Central memory CD8-positive, alpha-beta T cell (primary cell): ENCODE measurements at regions not wholly inside any gene's neighbourhood (a gene's known extent, or its start where the extent isn't known, plus 50 kb on each side); places are given as distances from the start of the nearest gene placed in this dataset.

Experiments
- ATAC-seq: fragments of 150-1000 bp; cut with Tn5 transposase; replicated peaks from 2 replicates; pipeline ENCODE4 v1.10.0; 2022; ENCODE audit warnings: mild to moderate bottlenecking, moderate FRiP score, moderate number of reproducible peaks; ENCODE audit not compliant: poor library complexity, severe bottlenecking; ENCODE audit errors: extremely low read depth
- DNase-seq, 2 donors: peaks; one replicate each; pipeline ENCODE4 v3.0.0; 2021; ENCODE audit warnings: low spot score in 2 of 2
- H3K27ac Mint-ChIP-seq: one replicate; pipeline ENCODE4 v1.8.0; 2022; ENCODE audit warnings: low read depth, mild to moderate bottlenecking, moderate library complexity, mixed read lengths
- H3K27me3 Mint-ChIP-seq: one replicate; pipeline ENCODE4 v1.8.0; 2022; ENCODE audit warnings: mixed read lengths
- H3K36me3 Mint-ChIP-seq: one replicate; pipeline ENCODE4 v1.8.0; 2022; ENCODE audit warnings: mild to moderate bottlenecking, moderate library complexity, mixed read lengths; ENCODE audit not compliant: insufficient read depth
- H3K4me1 Mint-ChIP-seq: one replicate; pipeline ENCODE4 v1.8.0; 2022; ENCODE audit warnings: mixed read lengths
- H3K4me3 Mint-ChIP-seq: one replicate; pipeline ENCODE4 v1.8.0; 2022; ENCODE audit warnings: mild to moderate bottlenecking, moderate library complexity, mixed read lengths
- H3K9me3 Mint-ChIP-seq: one replicate; pipeline ENCODE4 v1.8.0; 2022; ENCODE audit warnings: mixed read lengths

DNA sequence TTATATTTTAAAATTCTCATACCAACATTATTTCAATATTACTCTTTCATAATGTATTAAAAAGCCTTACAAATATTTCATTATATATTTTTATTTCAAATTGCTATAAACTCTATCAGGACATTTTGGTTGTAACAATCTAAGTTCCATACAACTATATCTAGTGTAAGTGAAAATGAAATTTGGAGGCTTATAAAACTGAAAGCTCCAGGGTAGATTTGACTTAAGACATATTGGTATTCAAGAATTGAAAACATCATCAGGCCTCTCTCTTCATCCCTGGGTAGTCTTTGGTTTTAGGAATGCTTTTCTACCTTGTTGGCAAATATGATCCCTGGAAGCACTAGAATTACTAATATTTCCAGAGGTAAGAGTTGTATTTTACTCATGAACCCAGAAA, 342.6 kb downstream of the DTHD1 start:
- peaks cover 5% of the 10 kb centered on the region for H3K9me3 Mint-ChIP-seq
- no peak overlapping the region for H3K27ac Mint-ChIP-seq
- DNase-seq = no peak
- peaks cover 7% of the 10 kb centered on the region for H3K27me3 Mint-ChIP-seq
- H3K4me1 Mint-ChIP-seq = no peaks in the 10 kb centered on the region
- no peaks in the 10 kb centered on the region for H3K36me3 Mint-ChIP-seq
- ATAC-seq = no peak
- H3K4me3 Mint-ChIP-seq = no peak overlapping the region

DNA sequence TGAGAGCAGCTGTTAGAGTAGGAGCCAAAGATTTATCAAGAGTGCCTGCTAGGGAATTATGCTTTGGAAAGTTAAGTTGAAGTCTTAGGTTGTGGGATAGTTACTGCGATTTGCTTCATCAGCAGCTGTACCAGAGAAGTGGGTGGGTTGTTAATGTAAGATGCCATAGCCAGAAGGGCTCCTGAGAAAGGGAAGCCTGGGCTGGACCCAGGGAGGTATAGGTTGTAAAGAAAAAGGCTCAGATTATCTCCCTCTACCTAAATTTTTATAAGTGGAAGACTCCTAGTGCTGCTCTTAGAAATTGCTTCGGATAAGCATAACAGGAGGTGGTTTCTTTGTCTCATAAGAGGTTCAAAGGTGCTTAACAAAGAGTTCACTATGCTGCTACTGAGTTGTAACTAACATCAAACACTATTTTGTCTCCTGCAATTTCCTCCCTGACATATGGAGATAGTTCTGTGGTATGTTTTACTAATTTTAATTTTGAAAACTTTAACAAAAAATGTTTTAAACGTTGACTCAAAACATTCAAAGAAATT, 356.9 kb downstream of the DTHD1 start:
- Mint-ChIP-seq H3K27ac (no peak overlapping the region), H3K27me3 (peaks cover 17% of the 10 kb centered on the region), H3K4me1 (no peaks in the 10 kb centered on the region)

DNA sequence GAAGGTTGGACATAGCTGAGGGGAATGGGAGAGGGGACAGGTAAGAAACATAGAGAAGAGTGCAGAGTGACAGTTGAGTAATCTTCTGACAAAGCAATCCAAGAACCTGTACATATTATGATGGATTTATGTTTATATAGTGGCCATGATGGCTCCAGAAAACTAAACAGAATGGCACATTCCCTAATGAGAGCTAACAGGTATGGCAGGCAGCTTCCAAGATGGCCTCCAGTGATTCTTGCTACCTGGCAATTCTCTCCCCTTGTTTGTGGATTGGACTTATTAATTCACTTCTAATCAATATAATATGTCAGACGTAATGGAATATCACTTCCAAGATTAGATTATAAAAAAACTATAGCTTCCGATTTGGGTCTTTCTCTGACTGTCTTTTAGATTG, 359.5 kb downstream of the DTHD1 start:
- Mint-ChIP-seq H3K4me3 (no peak overlapping the region), H3K27ac (no peak overlapping the region), H3K36me3 (peaks cover 2% of the 10 kb centered on the region), H3K4me1 (no peaks in the 10 kb centered on the region), H3K27me3 (peaks cover 17% of the 10 kb centered on the region), H3K9me3 (no peaks in the 10 kb centered on the region)
- ATAC-seq = no peak
- DNase-seq = no peak

More for the DNA sequence above, 356.9 kb downstream of the DTHD1 start:
- Mint-ChIP-seq H3K4me3 (no peak overlapping the region), H3K9me3 (no peaks in the 10 kb centered on the region), H3K36me3 (peaks cover 2% of the 10 kb centered on the region)
- DNase-seq = no peak
- no peak for ATAC-seq

DNA sequence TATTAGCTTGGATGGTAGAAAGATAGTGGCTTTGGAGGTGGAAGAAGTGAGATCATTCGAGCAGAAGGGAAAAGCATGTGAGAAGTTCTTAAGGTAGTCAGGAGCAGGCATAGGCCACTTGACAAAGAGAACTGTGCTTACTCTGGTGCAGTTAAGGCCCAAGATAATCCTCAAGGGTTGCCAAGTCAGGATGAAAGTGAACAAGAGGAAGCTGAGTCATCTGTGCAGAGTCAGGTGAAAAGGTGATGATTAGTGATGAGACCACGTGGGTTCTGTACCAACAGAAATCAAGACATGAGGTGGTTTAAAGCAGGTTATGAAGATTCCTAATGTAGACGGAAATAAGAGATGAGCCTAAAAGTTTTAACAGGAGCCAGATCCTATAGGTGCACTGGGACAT, 369.8 kb downstream of the DTHD1 start:
- H3K4me1 Mint-ChIP-seq = no peaks in the 10 kb centered on the region
- no peak overlapping the region for H3K4me3 Mint-ChIP-seq
- H3K27ac Mint-ChIP-seq = no peak overlapping the region
- H3K9me3 Mint-ChIP-seq = no peaks in the 10 kb centered on the region
- H3K36me3 Mint-ChIP-seq = no peaks in the 10 kb centered on the region
- ATAC-seq (no peak), DNase-seq (no peak)
- no peaks in the 10 kb centered on the region for H3K27me3 Mint-ChIP-seq

DNA sequence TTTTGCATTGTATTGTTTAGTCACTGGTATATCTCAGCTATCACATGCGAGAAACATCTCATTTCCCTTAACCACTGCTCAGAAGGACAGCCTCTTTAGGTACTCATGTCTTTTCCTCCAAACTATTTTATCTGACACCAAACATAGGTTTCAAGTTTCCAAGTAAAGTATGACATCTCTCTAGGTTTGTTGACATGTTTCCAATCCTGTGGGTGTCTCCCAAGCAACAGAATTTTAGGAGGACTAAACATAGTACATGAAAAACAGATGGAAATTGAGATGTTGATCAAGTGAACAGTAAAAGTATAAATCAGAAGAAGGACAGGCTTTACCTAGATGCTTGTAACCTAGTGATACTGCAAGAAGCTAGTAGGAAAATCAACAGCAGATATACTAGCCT, 371.4 kb downstream of the DTHD1 start:
- H3K27ac Mint-ChIP-seq = no peak overlapping the region
- ATAC-seq (no peak), DNase-seq (no peak)
- H3K4me3 Mint-ChIP-seq = no peak overlapping the region
- H3K4me1 Mint-ChIP-seq = no peaks in the 10 kb centered on the region
- no peaks in the 10 kb centered on the region for H3K36me3 Mint-ChIP-seq
- H3K9me3 Mint-ChIP-seq = no peaks in the 10 kb centered on the region
- no peaks in the 10 kb centered on the region for H3K27me3 Mint-ChIP-seq

DNA sequence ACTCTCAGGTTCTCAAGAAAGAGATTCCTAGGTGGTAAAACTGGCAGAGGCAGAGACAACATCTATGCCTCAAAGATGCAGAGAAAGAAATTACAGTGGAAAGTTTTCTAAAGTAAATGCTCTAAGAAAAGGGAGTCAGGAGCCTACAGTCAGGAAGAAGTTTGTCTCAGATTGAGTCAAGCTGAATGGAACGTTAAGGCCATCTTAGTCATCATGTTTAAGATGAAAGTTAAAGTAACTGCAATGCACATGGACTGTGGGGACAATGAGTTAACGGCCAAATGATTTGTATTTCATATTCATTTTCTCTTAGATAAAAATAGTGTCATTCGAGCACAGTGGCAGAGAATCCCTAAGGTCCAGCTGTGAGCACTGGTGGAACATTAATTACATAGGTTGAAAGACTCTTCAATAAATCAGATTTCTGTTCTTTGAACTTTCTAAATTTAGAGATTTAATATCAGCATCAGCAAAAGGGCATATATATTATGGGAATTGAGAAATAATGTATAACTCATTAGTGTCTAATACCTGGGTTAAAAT, 384.6 kb downstream of the DTHD1 start:
- no peak overlapping the region for H3K4me3 Mint-ChIP-seq
- ATAC-seq (no peak), DNase-seq (no peak)
- no peaks in the 10 kb centered on the region for H3K4me1 Mint-ChIP-seq
- H3K27me3 Mint-ChIP-seq = no peaks in the 10 kb centered on the region
- peaks cover 1% of the 10 kb centered on the region for H3K36me3 Mint-ChIP-seq
- no peak overlapping the region for H3K27ac Mint-ChIP-seq
- H3K9me3 Mint-ChIP-seq = peaks cover 7% of the 10 kb centered on the region

DNA sequence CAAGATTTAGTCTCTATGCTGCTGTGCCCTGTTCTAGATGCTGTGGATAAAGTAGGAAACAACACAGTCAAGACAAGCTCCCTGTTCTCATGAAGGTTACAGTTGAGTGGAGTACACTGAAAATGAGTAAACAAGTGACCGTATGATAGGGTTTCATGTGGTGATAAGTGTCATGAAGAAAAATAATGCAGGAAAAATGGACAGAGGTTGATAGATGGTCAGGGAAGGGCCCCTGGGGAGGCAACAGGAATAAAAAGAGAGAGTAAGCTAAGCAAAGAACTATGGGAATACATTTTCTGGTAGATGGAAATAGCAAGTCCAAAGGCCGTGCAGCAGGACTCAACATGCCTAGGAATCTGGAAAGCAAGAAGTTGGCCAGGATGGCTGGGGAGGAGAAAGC, 394.0 kb downstream of the DTHD1 start:
- DNase-seq = no peak
- H3K4me1 Mint-ChIP-seq = no peaks in the 10 kb centered on the region
- H3K27ac Mint-ChIP-seq = no peak overlapping the region
- H3K27me3 Mint-ChIP-seq = no peaks in the 10 kb centered on the region
- H3K36me3 Mint-ChIP-seq = no peaks in the 10 kb centered on the region
- no peaks in the 10 kb centered on the region for H3K9me3 Mint-ChIP-seq
- no peak for ATAC-seq
- H3K4me3 Mint-ChIP-seq = no peak overlapping the region

DNA sequence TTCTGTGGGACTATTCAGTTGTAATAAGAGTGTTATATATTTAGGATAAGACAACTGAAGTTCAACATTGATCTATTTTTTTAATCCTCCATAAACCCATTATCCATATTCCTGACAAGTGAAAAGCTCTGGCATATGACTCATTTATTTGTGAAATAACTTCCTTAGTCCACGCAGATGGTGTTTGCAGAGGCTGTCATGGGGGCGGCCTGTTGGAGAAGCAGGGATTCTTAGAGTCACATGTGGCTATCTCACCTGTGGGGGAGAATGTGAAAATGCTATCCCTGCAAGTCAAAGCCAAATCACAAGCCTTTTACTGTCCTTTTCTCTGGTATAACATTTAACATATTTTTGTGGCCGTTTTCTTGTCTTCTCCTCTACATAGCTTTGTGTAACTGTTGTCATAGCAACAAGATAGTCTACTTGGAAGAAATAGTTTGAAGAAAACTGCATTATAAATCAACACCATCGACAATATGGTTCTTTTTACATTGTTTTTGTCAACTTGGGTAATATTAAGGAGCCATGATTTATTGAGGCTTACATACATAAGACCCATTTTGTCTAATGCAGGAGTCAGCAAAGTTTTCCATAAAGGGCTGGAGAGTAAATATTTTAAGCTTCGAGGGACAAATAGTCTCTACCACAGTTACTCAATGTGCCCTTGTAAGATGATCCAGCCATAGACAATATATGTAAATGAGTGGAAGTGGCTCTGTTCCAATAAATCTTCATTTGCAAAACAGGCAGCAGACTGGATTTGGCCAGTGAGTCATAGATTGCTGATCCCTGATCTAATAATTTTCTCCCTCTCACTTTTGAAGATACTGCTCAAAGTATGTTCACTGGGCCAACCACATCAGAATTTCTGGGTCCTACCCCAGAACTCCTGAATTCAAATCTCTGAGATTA, 395.0 kb downstream of the DTHD1 start:
- H3K4me1 Mint-ChIP-seq = no peaks in the 10 kb centered on the region
- no peaks in the 10 kb centered on the region for H3K27me3 Mint-ChIP-seq
- H3K27ac Mint-ChIP-seq = no peak overlapping the region
- ATAC-seq (no peak), DNase-seq (no peak)
- H3K4me3 Mint-ChIP-seq = no peak overlapping the region
- no peaks in the 10 kb centered on the region for H3K36me3 Mint-ChIP-seq
- no peaks in the 10 kb centered on the region for H3K9me3 Mint-ChIP-seq

DNA sequence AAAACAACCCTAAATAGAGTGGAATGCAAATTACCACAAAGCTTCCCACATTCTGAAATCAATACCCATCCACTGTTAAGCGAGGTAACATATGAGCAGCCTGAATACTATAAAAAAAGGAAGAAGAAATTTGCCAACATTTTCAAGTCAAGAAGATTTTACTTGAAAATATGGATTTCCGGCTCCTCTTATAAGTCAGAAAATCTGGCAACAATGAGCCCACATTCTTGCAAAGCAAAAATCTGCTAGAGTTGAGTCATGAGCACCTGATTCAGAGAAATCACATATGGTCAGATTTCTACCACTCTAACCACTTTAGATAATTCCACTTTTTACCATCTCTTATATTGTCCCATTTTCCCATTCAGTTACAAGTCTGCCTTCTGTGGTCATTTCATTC, 395.7 kb downstream of the DTHD1 start:
- no peaks in the 10 kb centered on the region for H3K36me3 Mint-ChIP-seq
- ATAC-seq (no peak), DNase-seq (no peak)
- no peaks in the 10 kb centered on the region for H3K27me3 Mint-ChIP-seq
- H3K27ac Mint-ChIP-seq = no peak overlapping the region
- no peak overlapping the region for H3K4me3 Mint-ChIP-seq
- H3K9me3 Mint-ChIP-seq = no peaks in the 10 kb centered on the region
- H3K4me1 Mint-ChIP-seq = no peaks in the 10 kb centered on the region

DNA sequence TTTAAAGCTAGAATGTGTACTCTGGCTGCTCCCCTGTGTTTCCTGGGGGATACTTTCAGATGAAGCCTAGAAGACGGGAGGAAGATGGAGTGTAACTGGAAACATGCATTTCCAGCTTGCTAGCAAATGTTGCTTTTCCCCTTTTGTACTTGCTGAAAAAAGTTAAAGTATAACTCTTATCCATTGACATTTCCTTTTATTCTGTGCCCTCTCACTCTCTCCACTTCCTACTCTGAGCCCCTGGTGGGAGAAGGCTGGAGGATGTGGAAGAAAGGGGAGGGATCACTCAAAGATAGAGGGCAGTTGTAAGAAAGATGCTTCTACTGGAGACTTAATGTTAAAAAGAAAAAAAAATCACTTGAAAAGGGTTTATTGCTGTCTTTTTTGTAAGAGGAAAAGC, 396.5 kb downstream of the DTHD1 start:
- Mint-ChIP-seq H3K27ac (no peak overlapping the region), H3K4me3 (no peak overlapping the region)
- no peak for DNase-seq

DNA sequence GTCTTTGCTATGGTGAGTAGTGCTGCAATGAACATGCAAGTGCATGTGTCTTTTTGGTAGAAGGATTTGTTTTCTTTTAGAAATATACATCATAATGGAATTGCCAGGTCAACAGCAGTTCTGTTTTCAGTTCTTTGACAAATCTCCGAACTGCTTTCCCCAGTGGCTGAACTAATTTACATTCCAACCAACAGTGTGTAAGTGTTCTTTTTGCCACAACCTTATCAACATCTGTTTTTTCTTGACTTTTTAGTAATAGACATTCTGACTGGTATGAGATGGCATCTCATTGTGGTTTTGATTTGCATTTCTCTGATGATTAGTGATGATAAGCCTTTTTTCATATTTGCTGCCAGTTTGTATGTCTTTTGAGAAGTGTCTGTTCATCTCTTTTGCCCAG, 406.3 kb downstream of the DTHD1 start:
- H3K4me1 Mint-ChIP-seq = no peaks in the 10 kb centered on the region
- H3K27me3 Mint-ChIP-seq = no peaks in the 10 kb centered on the region
- no peaks in the 10 kb centered on the region for H3K36me3 Mint-ChIP-seq
- H3K9me3 Mint-ChIP-seq = peaks cover 15% of the 10 kb centered on the region
- H3K4me3 Mint-ChIP-seq = no peak overlapping the region
- DNase-seq (no peak), ATAC-seq (no peak)
- no peak overlapping the region for H3K27ac Mint-ChIP-seq

More for the DNA sequence above, 396.5 kb downstream of the DTHD1 start:
- Mint-ChIP-seq H3K36me3 (no peaks in the 10 kb centered on the region), H3K4me1 (no peaks in the 10 kb centered on the region), H3K27me3 (no peaks in the 10 kb centered on the region), H3K9me3 (no peaks in the 10 kb centered on the region)
- ATAC-seq = no peak

DNA sequence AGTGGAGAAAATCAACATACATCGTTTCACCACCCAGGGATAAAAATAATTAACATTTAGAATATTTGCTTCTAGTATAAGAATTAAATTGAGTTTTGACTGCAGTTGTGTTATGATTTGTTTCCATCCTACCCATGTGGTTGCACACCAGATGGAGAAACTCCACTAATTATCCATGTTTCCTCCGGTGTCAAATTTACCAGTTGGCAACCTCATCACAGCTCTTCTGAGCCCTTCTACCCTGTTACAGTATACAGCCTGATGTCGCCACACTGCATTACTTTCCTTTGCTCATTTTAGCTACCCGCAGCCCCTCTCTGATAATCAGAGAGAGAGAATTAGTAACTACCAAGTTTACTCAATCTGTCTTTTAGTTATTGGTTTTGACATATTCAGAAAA, 411.2 kb downstream of the DTHD1 start:
- DNase-seq (no peak), ATAC-seq (no peak)
- no peaks in the 10 kb centered on the region for H3K4me1 Mint-ChIP-seq
- H3K27ac Mint-ChIP-seq = no peak overlapping the region
- no peak overlapping the region for H3K4me3 Mint-ChIP-seq
- no peaks in the 10 kb centered on the region for H3K27me3 Mint-ChIP-seq
- peaks cover 9% of the 10 kb centered on the region for H3K9me3 Mint-ChIP-seq
- H3K36me3 Mint-ChIP-seq = no peaks in the 10 kb centered on the region

DNA sequence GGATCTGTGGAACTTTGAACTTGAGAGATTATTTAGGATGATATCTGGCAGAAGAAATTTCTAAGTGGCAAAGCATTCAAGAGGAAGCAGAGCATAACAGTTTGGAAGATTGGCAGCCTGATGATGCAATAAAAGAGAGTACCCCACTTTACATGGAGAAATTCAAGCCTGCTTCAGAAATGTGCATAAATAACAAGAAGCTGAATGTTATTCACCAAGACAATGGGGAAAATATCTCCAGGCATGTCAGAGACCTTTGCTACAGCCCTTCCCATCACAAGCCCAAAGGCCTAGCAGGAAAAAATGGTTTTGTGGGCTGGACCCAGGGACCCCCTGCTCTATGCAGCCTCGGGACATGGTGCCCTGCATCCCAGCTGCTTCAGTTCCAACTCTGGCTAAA, 420.8 kb downstream of the DTHD1 start:
- Mint-ChIP-seq H3K4me1 (no peaks in the 10 kb centered on the region), H3K27me3 (no peaks in the 10 kb centered on the region), H3K36me3 (no peaks in the 10 kb centered on the region), H3K27ac (no peak overlapping the region), H3K4me3 (no peak overlapping the region), H3K9me3 (peaks cover 7% of the 10 kb centered on the region)
- DNase-seq (no peak), ATAC-seq (no peak)
